PC-3 (cell line): ENCODE measurements at regions not wholly inside any gene's neighbourhood (a gene's known extent, or its start where the extent isn't known, plus 50 kb on each side); places are given as distances from the start of the nearest gene placed in this dataset.

Experiments
- CTCF ChIP-seq: fragments of 300-600 bp; sonication (generic); conservative IDR thresholded peaks from 2 replicates; pipeline ENCODE4 v1.5.1; 2017; ENCODE audit warnings: antibody characterized with exemption, low read depth, mild to moderate bottlenecking, low read length
- EZH2 ChIP-seq: fragments of 300-600 bp; sonication (generic); IDR thresholded peaks from one replicate; pipeline ENCODE4 v1.6.1; 2017; ENCODE audit warnings: antibody characterized with exemption, mild to moderate bottlenecking, low read length; ENCODE audit not compliant: unreplicated experiment
- EZH2phosphoT487 ChIP-seq: fragments of 300-600 bp; sonication (generic); IDR thresholded peaks from 2 replicates; pipeline ENCODE4 v1.6.1; 2018; ENCODE audit warnings: mild to moderate bottlenecking, antibody characterized with exemption, low read length, borderline replicate concordance

GRCh38 chr1:233497679-233498078, 116.2 kb upstream of the KCNK1 start:
- no peak for TF ChIP-seq CTCF
- no peak for TF ChIP-seq EZH2
- TF ChIP-seq EZH2phosphoT487: no peak
